Gastroesophageal sphincter (tissue), 4 donors: ENCODE measurements at regions not wholly inside any gene's neighbourhood (a gene's known extent, or its start where the extent isn't known, plus 50 kb on each side); places are given as distances from the start of the nearest gene placed in this dataset.

Experiments used
- ATAC-seq: fragments of 150-250 bp; one replicate; pipeline ENCODE4 v1.9.1; 2016; ENCODE audit warnings: mild to moderate bottlenecking, moderate library complexity
- H3K27ac ChIP-seq, 4 donors: fragments of 200-600 bp; sonication (generic) in 3 of 4; 1 replicate in 3 of 4; 2 replicates in 1 of 4; pipeline ENCODE4 v1.5.1; 2016 to 2019
- H3K27me3 ChIP-seq: fragments of 200-600 bp; sonication (generic); one replicate; pipeline ENCODE4 v1.5.1; 2019
- H3K36me3 ChIP-seq, 2 donors: fragments of 200-600 bp; sonication (generic); one replicate each; pipeline ENCODE4 v1.5.1; 2019; ENCODE audit warnings: control low read depth in 1 of 2
- H3K4me1 ChIP-seq, 3 donors: fragments of 200-600 bp; sonication (generic); 1 replicate in 2 of 3; 2 replicates in 1 of 3; pipeline ENCODE4 v1.5.1; 2016 to 2019; ENCODE audit warnings: control low read depth in 2 of 3
- H3K4me3 ChIP-seq, 2 donors: fragments of 200-600 bp; sonication (generic); one replicate each; pipeline ENCODE4 v1.5.1; 2019; ENCODE audit warnings: mild to moderate bottlenecking in 1 of 2, moderate library complexity in 1 of 2
- H3K9me3 ChIP-seq, 3 donors: fragments of 200-600 bp; sonication (generic); one replicate each; pipeline ENCODE4 v1.5.1; 2017 to 2019; ENCODE audit warnings: control low read depth in 2 of 3
- EP300 ChIP-seq: sonication (generic); formaldehyde crosslinking; IDR thresholded peaks from one replicate; pipeline ENCODE4 v1.6.1; 2017; ENCODE audit warnings: antibody characterized with exemption, mild to moderate bottlenecking
- POLR2A ChIP-seq, 2 donors: fragments of 450-650 bp; IDR thresholded peaks; one replicate each; pipeline ENCODE4 v1.6.1; 2017; ENCODE audit warnings: antibody characterized with exemption in 2 of 2, mild to moderate bottlenecking in 2 of 2, moderate library complexity in 1 of 2
- POLR2AphosphoS5 ChIP-seq: sonication (generic); formaldehyde crosslinking; IDR thresholded peaks from one replicate; pipeline ENCODE4 v1.6.1; 2017; ENCODE audit warnings: antibody characterized with exemption
- WGBS, 2 donors: methylation state at CpG; one replicate each; pipeline ENCODE4 v1.1.5; 2018; ENCODE audit warnings: low coverage in 1 of 2; 5-methylcytosine and 5-hydroxymethylcytosine counted together
- TF ChIP-seq, protein P1 (sequence below), 4 experiments: fragments of 200-600 bp in 2 of 4; fragments of 450-650 bp in 2 of 4; sonication (generic) in 1 of 4; IDR thresholded peaks; one replicate each; pipeline ENCODE4 v1.5.1; 2017 to 2019; ENCODE audit warnings: antibody characterized with exemption in 4 of 4, mild to moderate bottlenecking in 2 of 4, moderate library complexity in 2 of 4

DNA sequence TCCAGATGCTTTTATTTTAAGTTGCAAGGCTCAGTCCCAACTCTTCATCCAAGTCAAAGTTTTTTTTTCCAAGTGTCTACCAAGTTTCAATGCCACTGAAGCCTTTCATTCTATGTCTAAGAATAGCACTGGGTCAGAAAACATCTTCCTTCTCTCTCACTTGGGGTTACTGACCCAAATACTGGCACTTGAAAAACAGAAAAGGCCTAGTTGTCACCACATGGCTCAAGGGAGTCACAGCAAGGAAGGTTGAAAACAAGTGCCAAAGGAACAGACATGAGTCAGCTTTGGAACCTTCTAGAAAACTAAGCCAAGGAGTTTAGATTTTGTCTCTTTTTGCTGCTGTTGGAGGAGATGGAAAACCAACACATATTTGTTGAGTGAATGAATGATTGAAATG lies 146.5 kb downstream of the COPS8 start:
- H3K9me3 ChIP-seq = no peaks in the 10 kb centered on the region
- H3K36me3 ChIP-seq = no peaks in the 10 kb centered on the region
- ATAC-seq = no peak
- TF ChIP-seq, protein P1, sequence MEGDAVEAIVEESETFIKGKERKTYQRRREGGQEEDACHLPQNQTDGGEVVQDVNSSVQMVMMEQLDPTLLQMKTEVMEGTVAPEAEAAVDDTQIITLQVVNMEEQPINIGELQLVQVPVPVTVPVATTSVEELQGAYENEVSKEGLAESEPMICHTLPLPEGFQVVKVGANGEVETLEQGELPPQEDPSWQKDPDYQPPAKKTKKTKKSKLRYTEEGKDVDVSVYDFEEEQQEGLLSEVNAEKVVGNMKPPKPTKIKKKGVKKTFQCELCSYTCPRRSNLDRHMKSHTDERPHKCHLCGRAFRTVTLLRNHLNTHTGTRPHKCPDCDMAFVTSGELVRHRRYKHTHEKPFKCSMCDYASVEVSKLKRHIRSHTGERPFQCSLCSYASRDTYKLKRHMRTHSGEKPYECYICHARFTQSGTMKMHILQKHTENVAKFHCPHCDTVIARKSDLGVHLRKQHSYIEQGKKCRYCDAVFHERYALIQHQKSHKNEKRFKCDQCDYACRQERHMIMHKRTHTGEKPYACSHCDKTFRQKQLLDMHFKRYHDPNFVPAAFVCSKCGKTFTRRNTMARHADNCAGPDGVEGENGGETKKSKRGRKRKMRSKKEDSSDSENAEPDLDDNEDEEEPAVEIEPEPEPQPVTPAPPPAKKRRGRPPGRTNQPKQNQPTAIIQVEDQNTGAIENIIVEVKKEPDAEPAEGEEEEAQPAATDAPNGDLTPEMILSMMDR (IDR thresholded peaks at IDR 0.05) = no peak
- TF ChIP-seq POLR2AphosphoS5 = no peak
- no peak for TF ChIP-seq EP300
- TF ChIP-seq POLR2A (IDR thresholded peaks at IDR 0.05) = no peak
- peaks cover 3 to 33% (median 7%) of the 10 kb centered on the region in 3 donors for H3K4me1 ChIP-seq
- H3K27me3 ChIP-seq = no peaks in the 10 kb centered on the region
- no peak overlapping the region for H3K4me3 ChIP-seq
- no peak overlapping the region for H3K27ac ChIP-seq

DNA sequence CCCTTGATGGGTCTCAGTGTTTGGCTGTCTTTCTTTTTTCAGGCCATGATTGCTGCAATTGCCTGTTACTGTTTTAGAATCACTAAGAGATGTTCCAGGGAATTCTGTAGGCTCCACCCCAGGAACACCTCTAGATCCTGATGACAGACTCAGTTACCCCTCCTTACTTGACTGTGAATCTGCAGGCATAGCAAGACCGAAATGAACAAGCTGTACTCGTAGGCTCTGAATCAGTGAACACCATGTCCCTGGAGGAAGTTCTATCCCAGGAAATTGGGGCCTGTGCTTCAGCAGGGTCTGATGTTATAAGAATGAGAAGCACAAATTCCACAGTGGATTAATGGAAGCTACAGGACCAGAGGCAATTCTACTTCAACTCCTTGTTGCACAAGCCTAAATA lies 148.6 kb downstream of the COPS8 start:
- H3K9me3 ChIP-seq = no peaks in the 10 kb centered on the region
- 77 to 80% methylated on average over 1 to 2 of the region's 2 CpGs for WGBS, 2 donors
- H3K4me3 ChIP-seq = no peak overlapping the region
- H3K36me3 ChIP-seq = no peaks in the 10 kb centered on the region
- H3K4me1 ChIP-seq = peaks cover 3 to 33% (median 7%) of the 10 kb centered on the region in 3 donors
- TF ChIP-seq, protein P1 (IDR thresholded peaks at IDR 0.05) = no peak
- TF ChIP-seq POLR2AphosphoS5 = peak; percentile 87
- no peaks in the 10 kb centered on the region for H3K27me3 ChIP-seq
- ATAC-seq = peak; percentile 83
- peak overlapping the region; percentile 8 to 77 (median 65) for H3K27ac ChIP-seq

DNA sequence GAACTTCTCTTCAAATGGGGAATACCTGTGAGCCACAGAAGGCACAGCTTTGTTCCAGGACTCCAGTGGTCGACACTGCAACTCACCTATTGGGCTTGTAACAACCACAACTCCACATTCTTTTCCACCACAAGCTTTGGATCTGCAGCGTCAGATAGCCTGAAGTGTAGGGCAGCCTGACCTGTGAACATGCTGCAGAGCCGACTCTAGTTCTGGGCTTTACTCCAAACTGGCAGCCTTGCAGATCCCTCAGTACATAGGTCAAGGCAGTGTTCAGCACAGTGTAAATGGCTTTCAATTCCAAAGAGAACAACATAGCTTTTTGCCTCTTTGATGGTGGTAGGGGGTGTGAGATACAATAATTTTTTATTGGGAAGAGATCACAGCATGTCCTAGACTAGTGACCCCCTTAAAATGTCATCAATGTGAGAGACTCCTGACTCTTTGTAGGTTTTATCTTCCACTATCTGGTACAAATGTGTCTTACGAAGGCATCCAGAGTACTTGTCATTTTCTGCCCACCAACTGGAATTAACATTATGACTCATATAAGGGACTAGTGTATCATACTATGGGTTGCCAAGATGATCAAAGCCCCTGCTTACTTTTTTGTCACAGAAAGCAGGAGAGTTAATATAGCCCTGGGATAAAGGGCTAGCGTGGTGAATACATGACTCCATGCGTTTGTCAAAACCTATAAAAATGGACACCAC lies 149.8 kb downstream of the COPS8 start:
- Histone ChIP-seq H3K27me3 (no peaks in the 10 kb centered on the region), H3K4me3 (no peak overlapping the region), H3K36me3 (no peaks in the 10 kb centered on the region), H3K9me3 (peaks cover 0 to under 1% (median 0%) of the 10 kb centered on the region in 3 donors), H3K27ac (peak overlapping the region; percentile 17 to 77 (median 65)), H3K4me1 (peaks cover 3 to 33% (median 7%) of the 10 kb centered on the region in 3 donors)
- 43 to 46% methylated on average over 4 to 6 of the region's 6 CpGs for WGBS, 2 donors
- peak; percentile 72 for ATAC-seq
- TF ChIP-seq, protein P1 (IDR thresholded peaks at IDR 0.05) = no peak
- no peak for TF ChIP-seq POLR2A (IDR thresholded peaks at IDR 0.05)
- no peak for TF ChIP-seq POLR2AphosphoS5
- no peak for TF ChIP-seq EP300

DNA sequence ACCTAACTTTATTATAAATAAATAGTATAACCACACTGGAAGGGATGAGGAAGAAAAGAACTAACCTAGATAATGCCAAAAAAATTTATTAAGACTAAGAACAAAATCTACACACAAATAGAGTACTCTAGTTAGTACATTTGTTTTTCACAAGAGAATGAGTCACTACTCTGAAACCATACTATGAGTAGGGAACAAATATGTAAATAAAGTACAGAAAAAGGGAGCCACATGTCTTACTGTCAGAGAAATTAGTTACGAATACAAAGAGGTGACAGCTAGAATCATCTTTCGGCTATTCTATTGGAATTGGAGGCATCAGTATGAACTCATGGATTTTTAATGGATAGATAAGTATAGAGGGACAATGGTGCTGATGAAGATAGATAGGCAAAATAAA lies 150.5 kb downstream of the COPS8 start:
- H3K9me3 ChIP-seq = peaks cover 0 to 7% (median 0%) of the 10 kb centered on the region in 3 donors
- TF ChIP-seq POLR2A (IDR thresholded peaks at IDR 0.05) (no peak), EP300 (no peak), POLR2AphosphoS5 (no peak)
- TF ChIP-seq, protein P1 (IDR thresholded peaks at IDR 0.05) = no peak
- 73 to 80% methylated on average over 2 of the region's 2 CpGs for WGBS, 2 donors
- H3K4me1 ChIP-seq = peaks cover 3 to 33% (median 7%) of the 10 kb centered on the region in 3 donors
- no peaks in the 10 kb centered on the region for H3K27me3 ChIP-seq
- peak overlapping the region in 2 of 4 donors; percentile 71 to 77 for H3K27ac ChIP-seq
- H3K4me3 ChIP-seq = no peak overlapping the region
- H3K36me3 ChIP-seq = no peaks in the 10 kb centered on the region
- ATAC-seq = no peak

DNA sequence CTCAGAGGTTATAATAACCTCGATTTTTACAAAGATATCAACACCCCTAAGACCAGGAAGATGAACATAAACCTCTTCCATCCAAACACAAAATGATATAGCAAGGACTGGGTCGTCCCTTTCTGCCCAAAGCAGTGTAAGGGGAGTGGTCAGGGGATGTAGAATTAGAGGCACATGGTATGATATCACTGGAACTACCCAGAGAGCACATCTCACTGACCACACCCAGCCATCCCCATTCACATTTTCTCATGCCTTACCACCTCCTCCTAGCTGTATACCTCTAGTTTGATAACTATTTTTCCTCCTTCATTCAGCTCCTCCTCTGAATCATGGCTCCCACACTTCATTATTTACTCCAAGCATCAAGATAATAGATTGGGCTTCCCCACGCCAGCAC lies 152.6 kb downstream of the COPS8 start:
- no peaks in the 10 kb centered on the region for H3K36me3 ChIP-seq
- TF ChIP-seq, protein P1 (IDR thresholded peaks at IDR 0.05) = no peak
- TF ChIP-seq EP300 (no peak), POLR2A (IDR thresholded peaks at IDR 0.05) (no peak), POLR2AphosphoS5 (no peak)
- H3K27ac ChIP-seq = no peak overlapping the region
- H3K4me3 ChIP-seq = no peak overlapping the region
- no peak for ATAC-seq
- peaks cover 3 to 31% (median 7%) of the 10 kb centered on the region in 3 donors for H3K4me1 ChIP-seq
- H3K27me3 ChIP-seq = no peaks in the 10 kb centered on the region
- H3K9me3 ChIP-seq = peaks cover 0 to 10% (median 0%) of the 10 kb centered on the region in 3 donors
- 57 to 75% methylated on average over 1 to 2 of the region's 3 CpGs for WGBS, 2 donors
